HUES6 (cell line): ENCODE measurements at regions not wholly inside any gene's neighbourhood (a gene's known extent, or its start where the extent isn't known, plus 50 kb on each side); places are given as distances from the start of the nearest gene placed in this dataset.

Source experiments
- H3K27ac ChIP-seq: 2 replicates; pipeline ENCODE4 v1.7.0; 2013; ENCODE audit warnings: low read depth, mild to moderate bottlenecking, low read length, inconsistent platforms
- H3K27me3 ChIP-seq: 2 replicates; pipeline ENCODE4 v1.6.1; 2013; ENCODE audit warnings: low read length; ENCODE audit not compliant: control insufficient read depth, insufficient read depth
- H3K36me3 ChIP-seq: 2 replicates; pipeline ENCODE4 v1.6.1; 2013; ENCODE audit warnings: low read length; ENCODE audit not compliant: control insufficient read depth, insufficient read depth
- H3K4me1 ChIP-seq: 2 replicates; pipeline ENCODE4 v1.6.1; 2013; ENCODE audit warnings: low read length; ENCODE audit not compliant: control insufficient read depth, insufficient read depth
- H3K4me3 ChIP-seq: 2 replicates; pipeline ENCODE4 v1.5.1; 2013; ENCODE audit warnings: low read depth, low read length
- H3K9ac ChIP-seq: one replicate; pipeline ENCODE4 v1.6.1; 2013; ENCODE audit warnings: mild to moderate bottlenecking, low read length
- H3K9me3 ChIP-seq: 2 replicates; pipeline ENCODE4 v1.6.1; 2013; ENCODE audit warnings: low read depth, low read length; ENCODE audit not compliant: control insufficient read depth, insufficient read depth

DNA sequence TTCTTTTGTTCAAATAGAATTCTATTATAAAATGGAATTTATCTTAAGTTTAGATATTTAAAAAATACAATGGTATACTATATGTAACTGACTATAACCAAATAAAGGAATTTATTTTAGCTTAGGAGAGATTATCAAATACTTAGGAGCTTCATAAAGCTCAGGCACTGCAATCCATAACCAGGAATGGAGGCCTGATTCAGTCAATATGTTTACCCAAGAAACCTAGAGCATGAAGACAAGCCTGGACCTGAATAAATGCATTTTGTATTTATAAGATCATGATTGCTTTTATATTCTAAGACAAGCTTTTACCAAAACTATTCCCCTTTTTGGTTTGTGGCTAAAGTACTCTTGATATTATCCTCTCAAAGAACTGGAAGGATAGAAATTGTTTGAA lies 742.6 kb downstream of the FAT4 start:
- Histone ChIP-seq H3K9me3 (no peaks in the 10 kb centered on the region), H3K4me1 (no peaks in the 10 kb centered on the region), H3K36me3 (no peaks in the 10 kb centered on the region), H3K27ac (no peak overlapping the region), H3K27me3 (no peaks in the 10 kb centered on the region), H3K9ac (no peak overlapping the region), H3K4me3 (no peak overlapping the region)

- no peaks in the 10 kb centered on the region for H3K36me3 ChIP-seq
- H3K4me1 ChIP-seq = no peaks in the 10 kb centered on the region
- H3K9ac ChIP-seq = no peak overlapping the region
- no peak overlapping the region for H3K4me3 ChIP-seq
- no peaks in the 10 kb centered on the region for H3K27me3 ChIP-seq
- H3K9me3 ChIP-seq = no peaks in the 10 kb centered on the region
- H3K27ac ChIP-seq = no peak overlapping the region
Observed at GRCh38 chr4:126058596-126058995, 743.8 kb downstream of the FAT4 start.

- no peaks in the 10 kb centered on the region for H3K4me1 ChIP-seq
- H3K27ac ChIP-seq = no peak overlapping the region
- no peaks in the 10 kb centered on the region for H3K36me3 ChIP-seq
- no peaks in the 10 kb centered on the region for H3K9me3 ChIP-seq
- H3K27me3 ChIP-seq = no peaks in the 10 kb centered on the region
- H3K4me3 ChIP-seq = no peak overlapping the region
- no peak overlapping the region for H3K9ac ChIP-seq
Observed at GRCh38 chr4:126061655-126062054, 746.9 kb downstream of the FAT4 start.

- H3K27ac ChIP-seq = no peak overlapping the region
- no peaks in the 10 kb centered on the region for H3K9me3 ChIP-seq
- no peaks in the 10 kb centered on the region for H3K27me3 ChIP-seq
- H3K9ac ChIP-seq = no peak overlapping the region
- H3K36me3 ChIP-seq = no peaks in the 10 kb centered on the region
- H3K4me3 ChIP-seq = no peak overlapping the region
- no peaks in the 10 kb centered on the region for H3K4me1 ChIP-seq
Observed at GRCh38 chr4:126065016-126065415, 750.3 kb downstream of the FAT4 start.

GRCh38 chr4:126071346-126072333 lies 756.9 kb downstream of the FAT4 start:
- Histone ChIP-seq H3K9ac (no peak overlapping the region), H3K36me3 (no peaks in the 10 kb centered on the region), H3K4me3 (no peak overlapping the region), H3K27ac (no peak overlapping the region), H3K9me3 (no peaks in the 10 kb centered on the region), H3K27me3 (no peaks in the 10 kb centered on the region), H3K4me1 (no peaks in the 10 kb centered on the region)

- Histone ChIP-seq H3K4me1 (no peaks in the 10 kb centered on the region), H3K36me3 (no peaks in the 10 kb centered on the region), H3K9me3 (no peaks in the 10 kb centered on the region), H3K9ac (no peak overlapping the region), H3K27me3 (no peaks in the 10 kb centered on the region), H3K4me3 (no peak overlapping the region), H3K27ac (no peak overlapping the region)
Observed at GRCh38 chr4:126081336-126081735, 766.6 kb downstream of the FAT4 start.

- H3K9ac ChIP-seq = no peak overlapping the region
- H3K27me3 ChIP-seq = no peaks in the 10 kb centered on the region
- H3K36me3 ChIP-seq = no peaks in the 10 kb centered on the region
- no peaks in the 10 kb centered on the region for H3K4me1 ChIP-seq
- H3K9me3 ChIP-seq = no peaks in the 10 kb centered on the region
- H3K27ac ChIP-seq = no peak overlapping the region
- no peak overlapping the region for H3K4me3 ChIP-seq
Observed at GRCh38 chr4:126086041-126086440, 771.3 kb downstream of the FAT4 start.

GRCh38 chr4:126087101-126087500 lies 772.3 kb downstream of the FAT4 start:
- H3K27ac ChIP-seq = no peak overlapping the region
- no peaks in the 10 kb centered on the region for H3K4me1 ChIP-seq
- H3K9ac ChIP-seq = no peak overlapping the region

GRCh38 chr4:126097155-126097799 lies 782.5 kb downstream of the FAT4 start:
- Histone ChIP-seq H3K9me3 (no peaks in the 10 kb centered on the region), H3K9ac (no peak overlapping the region), H3K36me3 (no peaks in the 10 kb centered on the region), H3K27me3 (no peaks in the 10 kb centered on the region), H3K4me3 (no peak overlapping the region), H3K4me1 (no peaks in the 10 kb centered on the region), H3K27ac (no peak overlapping the region)

More at GRCh38 chr4:126087101-126087500, 772.3 kb downstream of the FAT4 start:
- Histone ChIP-seq H3K36me3 (no peaks in the 10 kb centered on the region), H3K4me3 (no peak overlapping the region), H3K9me3 (no peaks in the 10 kb centered on the region), H3K27me3 (no peaks in the 10 kb centered on the region)

DNA sequence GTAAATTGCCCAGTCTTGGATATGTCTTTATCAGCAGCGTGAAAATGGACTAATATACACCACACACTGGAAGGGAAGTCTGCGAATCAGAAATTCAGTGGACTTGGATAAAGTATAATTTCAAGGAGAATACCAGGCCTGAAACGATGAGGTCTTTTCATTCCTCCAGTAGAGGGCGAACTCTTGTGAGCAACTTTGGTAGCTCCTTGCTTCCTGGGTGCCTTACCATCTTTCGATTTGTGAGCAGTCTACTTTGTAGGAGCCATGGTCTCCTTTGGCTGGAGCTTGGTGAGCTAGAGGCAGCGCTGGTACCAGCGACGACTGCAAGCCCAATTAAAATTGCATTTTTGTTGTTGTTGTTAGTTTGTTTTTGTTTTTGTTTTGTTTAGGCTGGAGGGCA lies 791.9 kb downstream of the FAT4 start:
- H3K27ac ChIP-seq = no peak overlapping the region
- H3K9me3 ChIP-seq = peaks cover 9% of the 10 kb centered on the region; the same call in 1 of the 2 replicates
- H3K4me3 ChIP-seq = no peak overlapping the region
- H3K36me3 ChIP-seq = no peaks in the 10 kb centered on the region
- no peak overlapping the region for H3K9ac ChIP-seq
- no peaks in the 10 kb centered on the region for H3K4me1 ChIP-seq
- no peaks in the 10 kb centered on the region for H3K27me3 ChIP-seq

DNA sequence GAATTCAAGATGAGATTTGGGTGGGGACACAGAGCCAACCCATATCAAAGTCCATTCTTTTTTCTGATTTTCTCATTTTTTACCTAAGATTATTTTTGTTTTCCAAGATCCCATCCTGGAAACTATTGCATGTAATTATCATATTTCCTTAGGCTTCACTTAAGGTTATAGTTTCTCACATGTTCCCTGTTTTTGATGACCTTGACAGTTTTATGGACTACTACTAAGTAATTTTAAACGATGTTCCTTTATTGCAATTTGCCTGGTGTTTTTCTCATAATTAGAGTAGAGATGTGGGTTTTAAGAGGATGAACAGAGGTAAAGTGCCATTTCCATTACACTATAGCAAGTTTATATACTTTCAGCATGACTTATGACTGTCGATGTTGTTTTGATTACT lies 795.1 kb downstream of the FAT4 start:
- Histone ChIP-seq H3K36me3 (no peaks in the 10 kb centered on the region), H3K27ac (no peak overlapping the region), H3K4me1 (no peaks in the 10 kb centered on the region), H3K4me3 (no peak overlapping the region), H3K9me3 (peaks cover 9% of the 10 kb centered on the region; the same call in 1 of the 2 replicates), H3K27me3 (no peaks in the 10 kb centered on the region), H3K9ac (no peak overlapping the region)
